Bronchial epithelial cell (primary cell): ENCODE measurements at regions not wholly inside any gene's neighbourhood (a gene's known extent, or its start where the extent isn't known, plus 50 kb on each side); places are given as distances from the start of the nearest gene placed in this dataset.

Source experiments
- DNase-seq: peaks from one replicate; pipeline ENCODE4 v3.0.0-alpha.2; 2010; ENCODE audit warnings: low read depth
- FAIRE-seq: peaks from 2 replicates; lab custom pipeline; 2011; peaks lifted over from hg19 to GRCh38; lab: Jason Lieb, UNC
- H3K27me3 ChIP-seq: 2 replicates; pipeline ENCODE4 v1.5.1; 2011; ENCODE audit warnings: low read length; ENCODE audit not compliant: control insufficient read depth, insufficient read depth
- H3K36me3 ChIP-seq: 2 replicates; pipeline ENCODE4 v1.5.1; 2011; ENCODE audit warnings: low read length; ENCODE audit not compliant: control insufficient read depth, insufficient read depth
- H3K4me3 ChIP-seq: 2 replicates; pipeline ENCODE4 v1.5.1; 2011; ENCODE audit warnings: mild to moderate bottlenecking, low read depth, low read length, control low read depth
- CTCF ChIP-seq: IDR thresholded peaks from 2 replicates; pipeline ENCODE4 v1.5.1; 2011; ENCODE audit warnings: mild to moderate bottlenecking, moderate library complexity, low read length, control low read depth, inconsistent platforms; ENCODE audit not compliant: insufficient read depth, severe bottlenecking

GRCh38 chr17:33973491-33973890 lies 281.6 kb upstream of the CCL2 start:
- Histone ChIP-seq H3K4me3 (no peak overlapping the region), H3K36me3 (no peaks in the 10 kb centered on the region), H3K27me3 (no peaks in the 10 kb centered on the region)
- FAIRE-seq (no peak), DNase-seq (no peak)
- TF ChIP-seq CTCF: no peak

- TF ChIP-seq CTCF: no peak
- Histone ChIP-seq H3K4me3 (no peak overlapping the region), H3K27me3 (no peaks in the 10 kb centered on the region), H3K36me3 (no peaks in the 10 kb centered on the region)
- DNase-seq: no peak
- FAIRE-seq: no peak
Observed at GRCh38 chr17:33974276-33974675, 280.8 kb upstream of the CCL2 start.

- Histone ChIP-seq H3K36me3 (no peaks in the 10 kb centered on the region), H3K4me3 (no peak overlapping the region), H3K27me3 (no peaks in the 10 kb centered on the region)
- no peak for DNase-seq
- no peak for FAIRE-seq
- TF ChIP-seq CTCF: no peak
Observed at GRCh38 chr17:33976831-33977230, 278.3 kb upstream of the CCL2 start.

DNA sequence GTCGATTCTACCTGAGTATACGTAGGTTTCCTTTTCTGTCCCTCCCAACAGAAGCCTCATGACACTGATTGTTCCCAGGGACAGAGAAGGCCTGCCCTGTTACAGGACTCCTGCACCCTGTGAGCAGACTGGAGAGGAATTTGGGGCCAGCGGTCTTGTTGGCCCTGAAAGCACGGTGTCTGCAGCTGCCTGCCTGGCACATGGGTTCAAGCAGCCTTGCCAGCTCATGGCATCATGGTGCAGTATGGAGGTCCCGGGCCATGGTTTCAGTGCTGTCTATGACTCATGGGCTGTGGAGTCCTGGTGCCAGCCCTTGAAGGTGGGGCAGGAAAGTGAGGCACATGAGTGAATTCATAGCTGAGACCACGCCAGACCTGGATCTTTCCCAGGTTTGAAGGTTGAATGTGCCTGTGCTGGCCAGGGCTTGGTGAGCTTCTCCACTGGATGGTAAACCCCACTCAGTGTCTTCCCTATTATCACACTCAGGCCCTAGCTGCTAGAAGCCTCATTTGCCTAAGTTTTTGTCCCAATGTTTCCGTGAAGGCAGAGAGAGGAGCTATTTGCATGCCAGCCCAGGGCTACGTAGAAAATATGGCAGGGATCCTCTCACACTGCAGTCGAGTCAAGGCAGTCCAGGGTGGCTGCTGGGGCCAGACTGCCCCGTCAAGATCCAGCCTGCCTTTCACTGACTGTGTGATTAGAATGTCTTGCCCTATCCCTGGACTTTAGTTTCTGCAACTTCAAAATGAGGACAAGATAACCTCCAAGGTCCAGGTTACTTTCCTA lies 277.2 kb upstream of the CCL2 start:
- Histone ChIP-seq H3K27me3 (no peaks in the 10 kb centered on the region), H3K4me3 (no peak overlapping the region), H3K36me3 (no peaks in the 10 kb centered on the region)
- no peak for DNase-seq
- FAIRE-seq: no peak
- no peak for TF ChIP-seq CTCF

DNA sequence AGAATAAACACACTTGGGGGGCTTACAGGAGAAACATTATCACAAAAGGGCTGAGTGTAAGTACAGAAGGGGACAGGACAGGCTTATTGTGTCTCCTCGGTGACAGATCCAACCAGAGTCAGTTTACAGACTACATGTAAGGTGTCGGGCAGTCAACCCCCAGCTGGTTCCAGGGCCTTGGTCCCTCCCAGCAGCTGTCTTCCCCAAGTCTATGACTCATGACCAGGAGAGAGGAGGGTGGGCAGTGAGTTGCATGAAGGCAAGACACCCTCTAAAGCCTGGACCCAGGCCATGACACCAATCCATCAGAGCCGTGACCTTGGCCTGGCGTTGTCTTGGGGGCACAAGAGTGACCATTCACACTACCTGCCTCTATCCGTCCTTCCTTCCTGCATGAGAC lies 276.2 kb upstream of the CCL2 start:
- FAIRE-seq (peak; percentile 43), DNase-seq (no peak)
- no peak for TF ChIP-seq CTCF
- no peaks in the 10 kb centered on the region for H3K27me3 ChIP-seq
- H3K4me3 ChIP-seq: no peak overlapping the region
- H3K36me3 ChIP-seq: no peaks in the 10 kb centered on the region

- no peak for TF ChIP-seq CTCF
- FAIRE-seq (no peak), DNase-seq (no peak)
- Histone ChIP-seq H3K36me3 (no peaks in the 10 kb centered on the region), H3K27me3 (no peaks in the 10 kb centered on the region), H3K4me3 (no peak overlapping the region)
Observed at GRCh38 chr17:33980193-33980592, 274.9 kb upstream of the CCL2 start.
